C4-2B (cell line): ENCODE measurements at regions not wholly inside any gene's neighbourhood (a gene's known extent, or its start where the extent isn't known, plus 50 kb on each side); places are given as distances from the start of the nearest gene placed in this dataset.

ENCODE experiments used
- ZFX ChIP-seq: fragments of 450-650 bp; IDR thresholded peaks from 2 replicates; pipeline ENCODE4 v1.6.1; 2017
- TF ChIP-seq, protein P1 (sequence below): fragments of 450-650 bp; conservative IDR thresholded peaks from 2 replicates; pipeline ENCODE4 v1.5.1; 2017; ENCODE audit warnings: mild to moderate bottlenecking

DNA sequence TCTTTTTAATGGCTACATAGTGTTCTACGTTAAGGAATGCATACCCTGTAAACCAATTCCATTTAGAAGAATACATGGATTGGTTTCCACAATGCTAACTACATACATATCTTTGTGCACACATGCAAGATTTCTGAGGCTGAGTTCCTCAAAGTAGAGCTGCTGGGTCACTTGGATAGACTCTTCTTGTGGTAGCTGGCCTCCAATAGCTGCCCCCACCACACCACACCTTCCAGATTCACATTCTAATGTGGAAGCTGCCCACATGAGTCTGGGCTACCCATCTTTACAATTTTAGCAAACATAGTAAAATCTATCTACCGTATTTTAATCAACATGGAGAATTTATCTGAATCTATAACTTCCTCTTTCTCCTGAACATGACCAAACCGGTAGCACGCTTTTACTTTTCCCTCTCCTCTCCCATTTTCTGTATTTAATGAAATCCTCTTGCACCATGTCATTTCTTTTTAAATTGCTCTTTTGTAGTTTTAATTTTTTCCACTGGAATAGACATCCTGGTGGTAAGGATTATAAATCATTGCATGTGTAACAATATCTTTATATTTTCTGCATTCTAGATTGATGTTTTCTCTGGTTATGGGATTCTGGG lies 74.7 kb upstream of the CITED2 start:
- TF ChIP-seq, protein P1, sequence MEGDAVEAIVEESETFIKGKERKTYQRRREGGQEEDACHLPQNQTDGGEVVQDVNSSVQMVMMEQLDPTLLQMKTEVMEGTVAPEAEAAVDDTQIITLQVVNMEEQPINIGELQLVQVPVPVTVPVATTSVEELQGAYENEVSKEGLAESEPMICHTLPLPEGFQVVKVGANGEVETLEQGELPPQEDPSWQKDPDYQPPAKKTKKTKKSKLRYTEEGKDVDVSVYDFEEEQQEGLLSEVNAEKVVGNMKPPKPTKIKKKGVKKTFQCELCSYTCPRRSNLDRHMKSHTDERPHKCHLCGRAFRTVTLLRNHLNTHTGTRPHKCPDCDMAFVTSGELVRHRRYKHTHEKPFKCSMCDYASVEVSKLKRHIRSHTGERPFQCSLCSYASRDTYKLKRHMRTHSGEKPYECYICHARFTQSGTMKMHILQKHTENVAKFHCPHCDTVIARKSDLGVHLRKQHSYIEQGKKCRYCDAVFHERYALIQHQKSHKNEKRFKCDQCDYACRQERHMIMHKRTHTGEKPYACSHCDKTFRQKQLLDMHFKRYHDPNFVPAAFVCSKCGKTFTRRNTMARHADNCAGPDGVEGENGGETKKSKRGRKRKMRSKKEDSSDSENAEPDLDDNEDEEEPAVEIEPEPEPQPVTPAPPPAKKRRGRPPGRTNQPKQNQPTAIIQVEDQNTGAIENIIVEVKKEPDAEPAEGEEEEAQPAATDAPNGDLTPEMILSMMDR, result no peak
- no peak for TF ChIP-seq ZFX
